H9 (cell line): ENCODE measurements at regions not wholly inside any gene's neighbourhood (a gene's known extent, or its start where the extent isn't known, plus 50 kb on each side); places are given as distances from the start of the nearest gene placed in this dataset.

Source experiments
- DNase-seq: peaks from one replicate; pipeline ENCODE4 v3.0.0-alpha.2; 2017
- H2AFZ ChIP-seq: one replicate; pipeline ENCODE4 v1.6.1; 2013; ENCODE audit warnings: mild to moderate bottlenecking, low read length, control low read depth, moderate library complexity
- H2AK5ac ChIP-seq: 2 replicates; pipeline ENCODE4 v1.6.1; 2013; ENCODE audit warnings: low read length, control low read depth, mixed read lengths; ENCODE audit not compliant: insufficient read length
- H2BK120ac ChIP-seq: one replicate; pipeline ENCODE4 v1.6.1; 2013; ENCODE audit warnings: low read depth, mild to moderate bottlenecking, low read length, control low read depth, inconsistent platforms; ENCODE audit not compliant: poor library complexity, severe bottlenecking
- H2BK12ac ChIP-seq: 2 replicates; pipeline ENCODE4 v1.6.1; 2013; ENCODE audit warnings: low read length, control low read depth, mixed read lengths, low read depth; ENCODE audit not compliant: insufficient read length
- H2BK15ac ChIP-seq: 2 replicates; pipeline ENCODE4 v1.6.1; 2013; ENCODE audit warnings: low read depth, low read length, control low read depth
- H2BK20ac ChIP-seq: one replicate; pipeline ENCODE4 v1.6.1; 2013; ENCODE audit warnings: low read depth, mild to moderate bottlenecking, low read length, control low read depth, inconsistent platforms; ENCODE audit not compliant: poor library complexity, severe bottlenecking
- H2BK5ac ChIP-seq: 2 replicates; pipeline ENCODE4 v1.6.1; 2013; ENCODE audit warnings: low read length, control low read depth, mixed read lengths; ENCODE audit not compliant: insufficient read length
- H3K14ac ChIP-seq: 2 replicates; pipeline ENCODE4 v1.6.1; 2013; ENCODE audit warnings: low read length, control low read depth; ENCODE audit not compliant: insufficient read depth
- H3K18ac ChIP-seq: 2 replicates; pipeline ENCODE4 v1.6.1; 2013; ENCODE audit warnings: low read depth, mild to moderate bottlenecking, mixed read lengths, low read length, control low read depth; ENCODE audit not compliant: insufficient read length
- H3K23ac ChIP-seq: 2 replicates; pipeline ENCODE4 v1.6.1; 2013; ENCODE audit warnings: low read length, control low read depth, mixed read lengths, low read depth; ENCODE audit not compliant: insufficient read length
- H3K23me2 ChIP-seq: 2 replicates; pipeline ENCODE4 v1.6.1; 2013; ENCODE audit warnings: low read depth, mild to moderate bottlenecking, mixed read lengths, low read length, control low read depth; ENCODE audit not compliant: insufficient read length, poor library complexity, severe bottlenecking
- H3K27ac ChIP-seq: 2 replicates; pipeline ENCODE4 v1.5.1; 2013; ENCODE audit warnings: low read length, control low read depth, mixed read lengths, low read depth; ENCODE audit not compliant: insufficient read length
- H3K27me3 ChIP-seq: 2 replicates; pipeline ENCODE4 v1.6.1; 2013; ENCODE audit warnings: low read length, control low read depth, inconsistent platforms; ENCODE audit not compliant: insufficient read depth
- H3K4ac ChIP-seq: 2 replicates; pipeline ENCODE4 v1.6.1; 2013; ENCODE audit warnings: low read depth, mild to moderate bottlenecking, control low read depth, inconsistent platforms, low read length, moderate library complexity
- H3K4me1 ChIP-seq: 2 replicates; pipeline ENCODE4 v1.6.1; 2013; ENCODE audit warnings: low read length, control low read depth, inconsistent platforms; ENCODE audit not compliant: insufficient read depth
- H3K4me2 ChIP-seq: 2 replicates; pipeline ENCODE4 v1.6.1; 2013; ENCODE audit warnings: low read length, control low read depth, mixed read lengths; ENCODE audit not compliant: insufficient read length, insufficient read depth
- H3K56ac ChIP-seq: 2 replicates; pipeline ENCODE4 v1.6.1; 2013; ENCODE audit warnings: low read depth, mild to moderate bottlenecking, mixed read lengths, low read length, control low read depth; ENCODE audit not compliant: insufficient read length
- H3K79me1 ChIP-seq: 2 replicates; pipeline ENCODE4 v1.6.1; 2013; ENCODE audit warnings: low read depth, mild to moderate bottlenecking, moderate library complexity, low read length, control low read depth, inconsistent platforms; ENCODE audit not compliant: insufficient read depth, poor library complexity, severe bottlenecking
- H3K79me2 ChIP-seq: 2 replicates; pipeline ENCODE4 v1.6.1; 2013; ENCODE audit warnings: low read length, control low read depth, inconsistent platforms; ENCODE audit not compliant: insufficient read depth
- H3K9ac ChIP-seq: 2 replicates; pipeline ENCODE4 v1.6.1; 2013; ENCODE audit warnings: low read length, control low read depth, mixed read lengths; ENCODE audit not compliant: insufficient read length; ENCODE audit errors: extremely low read depth
- H3K9me3 ChIP-seq: one replicate; pipeline ENCODE4 v1.6.1; 2013; ENCODE audit warnings: low read depth, low read length, inconsistent platforms; ENCODE audit not compliant: control insufficient read depth
- H3T11ph ChIP-seq: one replicate; pipeline ENCODE4 v1.6.1; 2013; ENCODE audit warnings: mild to moderate bottlenecking, low read length, control low read depth, inconsistent platforms
- H4K20me1 ChIP-seq: one replicate; pipeline ENCODE4 v1.6.1; 2013; ENCODE audit not compliant: control insufficient read depth, insufficient read length, insufficient read depth
- H4K5ac ChIP-seq: 2 replicates; pipeline ENCODE4 v1.6.1; 2013; ENCODE audit warnings: low read depth, mild to moderate bottlenecking, mixed read lengths, low read length, control low read depth; ENCODE audit not compliant: insufficient read length
- H4K8ac ChIP-seq: replicated peaks from 2 replicates; pipeline ENCODE4 v1.6.1; 2013; ENCODE audit warnings: low read length, control low read depth, mixed read lengths, low read depth; ENCODE audit not compliant: insufficient read length
- H4K91ac ChIP-seq: 2 replicates; pipeline ENCODE4 v1.6.1; 2013; ENCODE audit warnings: low read depth, mild to moderate bottlenecking, moderate library complexity, mixed read lengths, low read length, control low read depth; ENCODE audit not compliant: insufficient read length
- H3K27ac Mint-ChIP-seq, 3 experiments: 2 replicates in 2 of 3; 3 replicates in 1 of 3; pipeline ENCODE4 v1.8.0; 2020 to 2021; ENCODE audit warnings: mixed read lengths in 3 of 3, mild to moderate bottlenecking in 1 of 3, moderate library complexity in 1 of 3
- H3K27me3 Mint-ChIP-seq: 2 replicates; pipeline ENCODE4 v1.8.0; 2021; ENCODE audit warnings: low read depth, mild to moderate bottlenecking, moderate library complexity, mixed read lengths
- H3K36me3 Mint-ChIP-seq, 3 experiments: 2 replicates in 2 of 3; 3 replicates in 1 of 3; pipeline ENCODE4 v1.8.0; 2020 to 2021; ENCODE audit warnings: low read depth in 3 of 3, mixed read lengths in 3 of 3; ENCODE audit not compliant: insufficient read depth in 1 of 3
- H3K4me1 Mint-ChIP-seq, 2 experiments: 2 replicates each; pipeline ENCODE4 v1.8.0; 2020; ENCODE audit warnings: mixed read lengths in 2 of 2
- H3K4me3 Mint-ChIP-seq, 2 experiments: 2 replicates in 1 of 2; 3 replicates in 1 of 2; pipeline ENCODE4 v1.8.0; 2020 to 2021; ENCODE audit warnings: mild to moderate bottlenecking in 2 of 2, mixed read lengths in 2 of 2, moderate library complexity in 1 of 2
- H3K9me3 Mint-ChIP-seq, 2 experiments: 2 replicates in 1 of 2; 3 replicates in 1 of 2; pipeline ENCODE4 v1.8.0; 2020; ENCODE audit warnings: mild to moderate bottlenecking in 2 of 2, mixed read lengths in 2 of 2, moderate library complexity in 1 of 2
- TF ChIP-seq, protein P1 (sequence below): fragments of 200-600 bp; sonication (generic); conservative IDR thresholded peaks from 3 replicates; pipeline ENCODE4 v1.8.0; 2021; ENCODE audit warnings: antibody characterized with exemption, mild to moderate bottlenecking

DNA sequence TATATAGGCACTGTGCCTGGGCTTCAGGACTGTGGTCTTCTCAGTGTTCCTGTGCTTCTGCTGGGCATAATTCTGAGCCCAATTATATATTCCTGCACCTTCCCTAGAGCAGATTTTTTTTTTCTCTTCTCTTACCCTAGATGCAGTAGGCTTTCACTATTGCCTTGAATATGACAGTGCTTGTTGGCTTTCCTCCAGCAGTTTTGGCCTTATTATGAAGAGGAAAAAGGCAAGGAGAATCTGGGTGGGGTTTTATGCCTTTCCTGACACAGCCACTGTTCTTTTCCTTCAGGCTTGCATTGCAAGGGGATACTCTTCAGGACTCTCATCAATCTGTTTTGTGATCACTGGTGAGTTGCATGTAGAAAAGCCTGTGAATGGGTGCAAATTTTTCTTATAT is 221.9 kb upstream of the CELF4 start:
- H3K4me3 Mint-ChIP-seq: no peak overlapping the region

More for the DNA sequence above, 221.9 kb upstream of the CELF4 start:
- H3K23ac ChIP-seq: no peak overlapping the region
- H3K79me1 ChIP-seq: no peaks in the 10 kb centered on the region
- H2BK5ac ChIP-seq: no peak overlapping the region
- Mint-ChIP-seq H3K4me1 (peaks cover 11 to 12% of the 10 kb centered on the region in 2 experiments), H3K27me3 (no peaks in the 10 kb centered on the region), H3K9me3 (peaks cover 3 to 4% of the 10 kb centered on the region in 2 experiments; a peak in 1 of 5 replicates), H3K36me3 (peaks cover 0 to 4% (median 0%) of the 10 kb centered on the region in 3 experiments; a peak in 2 of 7 replicates), H3K27ac (no peak overlapping the region)
- H2BK120ac ChIP-seq: no peak overlapping the region
- no peak overlapping the region for H2AFZ ChIP-seq
- H3K18ac ChIP-seq: no peak overlapping the region
- no peak overlapping the region for H3K14ac ChIP-seq
- H2AK5ac ChIP-seq: no peak overlapping the region
- no peak overlapping the region for H3K9ac ChIP-seq
- no peaks in the 10 kb centered on the region for H3K27me3 ChIP-seq
- no peaks in the 10 kb centered on the region for H4K20me1 ChIP-seq
- H3K4ac ChIP-seq: no peak overlapping the region
- H4K91ac ChIP-seq: no peak overlapping the region
- no peak overlapping the region for H3K4me2 ChIP-seq
- TF ChIP-seq, protein P1, sequence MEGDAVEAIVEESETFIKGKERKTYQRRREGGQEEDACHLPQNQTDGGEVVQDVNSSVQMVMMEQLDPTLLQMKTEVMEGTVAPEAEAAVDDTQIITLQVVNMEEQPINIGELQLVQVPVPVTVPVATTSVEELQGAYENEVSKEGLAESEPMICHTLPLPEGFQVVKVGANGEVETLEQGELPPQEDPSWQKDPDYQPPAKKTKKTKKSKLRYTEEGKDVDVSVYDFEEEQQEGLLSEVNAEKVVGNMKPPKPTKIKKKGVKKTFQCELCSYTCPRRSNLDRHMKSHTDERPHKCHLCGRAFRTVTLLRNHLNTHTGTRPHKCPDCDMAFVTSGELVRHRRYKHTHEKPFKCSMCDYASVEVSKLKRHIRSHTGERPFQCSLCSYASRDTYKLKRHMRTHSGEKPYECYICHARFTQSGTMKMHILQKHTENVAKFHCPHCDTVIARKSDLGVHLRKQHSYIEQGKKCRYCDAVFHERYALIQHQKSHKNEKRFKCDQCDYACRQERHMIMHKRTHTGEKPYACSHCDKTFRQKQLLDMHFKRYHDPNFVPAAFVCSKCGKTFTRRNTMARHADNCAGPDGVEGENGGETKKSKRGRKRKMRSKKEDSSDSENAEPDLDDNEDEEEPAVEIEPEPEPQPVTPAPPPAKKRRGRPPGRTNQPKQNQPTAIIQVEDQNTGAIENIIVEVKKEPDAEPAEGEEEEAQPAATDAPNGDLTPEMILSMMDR: no peak
- no peak for DNase-seq
- no peak overlapping the region for H3K27ac ChIP-seq
- no peak overlapping the region for H2BK20ac ChIP-seq
- no peaks in the 10 kb centered on the region for H3K4me1 ChIP-seq
- no peak overlapping the region for H4K5ac ChIP-seq
- no peaks in the 10 kb centered on the region for H3K79me2 ChIP-seq
- no peak overlapping the region for H4K8ac ChIP-seq
- no peak overlapping the region for H3T11ph ChIP-seq
- no peak overlapping the region for H2BK15ac ChIP-seq
- H3K23me2 ChIP-seq: no peaks in the 10 kb centered on the region
- H3K56ac ChIP-seq: no peak overlapping the region
- no peak overlapping the region for H2BK12ac ChIP-seq
- no peaks in the 10 kb centered on the region for H3K9me3 ChIP-seq
